ENCODE measurements at regions not wholly inside any gene's neighbourhood (a gene's known extent, or its start where the extent isn't known, plus 50 kb on each side); places are given as distances from the start of the nearest gene placed in this dataset.
A peak's percentile ranks its signal among the peaks of the same experiment; 100 is the strongest.
"Not testable (repeated sequence)": the region's sequence is repeated elsewhere in the genome, so short reads cannot be mapped to it uniquely, and the experiment has no call there.

DNA sequence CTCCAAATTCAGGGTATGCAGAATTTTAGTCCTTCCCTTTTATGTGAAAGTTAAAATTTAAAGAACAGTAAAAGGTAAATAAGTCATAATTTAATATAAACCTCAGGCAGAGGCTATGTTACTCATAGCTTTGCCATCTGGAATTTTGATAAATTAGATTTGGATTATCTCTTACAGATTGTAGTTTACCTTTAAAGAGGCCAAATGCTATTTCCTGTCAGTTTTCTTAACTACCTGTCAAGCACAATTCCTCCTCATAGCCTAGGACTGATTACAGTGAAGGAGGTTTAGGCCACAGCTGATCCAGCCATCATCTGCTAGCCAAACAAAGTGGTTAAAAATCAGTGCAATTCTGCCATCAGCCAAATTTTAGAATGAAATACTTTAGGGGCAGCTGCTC lies 128.1 kb downstream of the MFAP3L start:
- ChIA-PET CTCF (no interaction called here), POLR2A (ENCODE audit: low non-redundant PET) (no interaction called here)
- Histone ChIP-seq H3K36me3 (ENCODE audit: insufficient read depth, low read length, poor library complexity, severe bottlenecking) (no peaks in the 10 kb centered on the region), H3K4me3 (ENCODE audit: low read depth, low read length, poor library complexity, severe bottlenecking) (no peak overlapping the region), H3K27me3 (replicated peaks; ENCODE audit: insufficient read depth, low read depth, low read length, poor library complexity) (no peaks in the 10 kb centered on the region), H3K4me1 (ENCODE audit: insufficient read depth, low read length, poor library complexity, severe bottlenecking) (no peaks in the 10 kb centered on the region), H3K27ac (ENCODE audit: low read depth, low read length, poor library complexity, severe bottlenecking) (no peak overlapping the region), H3K9me3 (ENCODE audit: low read depth, low read length, poor library complexity, severe bottlenecking) (no peaks in the 10 kb centered on the region)
- TF ChIP-seq, protein P1, sequence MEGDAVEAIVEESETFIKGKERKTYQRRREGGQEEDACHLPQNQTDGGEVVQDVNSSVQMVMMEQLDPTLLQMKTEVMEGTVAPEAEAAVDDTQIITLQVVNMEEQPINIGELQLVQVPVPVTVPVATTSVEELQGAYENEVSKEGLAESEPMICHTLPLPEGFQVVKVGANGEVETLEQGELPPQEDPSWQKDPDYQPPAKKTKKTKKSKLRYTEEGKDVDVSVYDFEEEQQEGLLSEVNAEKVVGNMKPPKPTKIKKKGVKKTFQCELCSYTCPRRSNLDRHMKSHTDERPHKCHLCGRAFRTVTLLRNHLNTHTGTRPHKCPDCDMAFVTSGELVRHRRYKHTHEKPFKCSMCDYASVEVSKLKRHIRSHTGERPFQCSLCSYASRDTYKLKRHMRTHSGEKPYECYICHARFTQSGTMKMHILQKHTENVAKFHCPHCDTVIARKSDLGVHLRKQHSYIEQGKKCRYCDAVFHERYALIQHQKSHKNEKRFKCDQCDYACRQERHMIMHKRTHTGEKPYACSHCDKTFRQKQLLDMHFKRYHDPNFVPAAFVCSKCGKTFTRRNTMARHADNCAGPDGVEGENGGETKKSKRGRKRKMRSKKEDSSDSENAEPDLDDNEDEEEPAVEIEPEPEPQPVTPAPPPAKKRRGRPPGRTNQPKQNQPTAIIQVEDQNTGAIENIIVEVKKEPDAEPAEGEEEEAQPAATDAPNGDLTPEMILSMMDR (conservative IDR thresholded peaks at IDR 0.05; ENCODE audit: low read depth, low read length): no peak
- no peak for TF ChIP-seq EZH2 (IDR thresholded peaks at IDR 0.05; ENCODE audit: borderline replicate concordance, low read depth, low read length, poor library complexity, severe bottlenecking)
- intact Hi-C loops (cut with micrococcal nuclease; ENCODE audit: unreplicated experiment): no loop called here
- BruUV-seq (replicated peaks): no TSS peak
- no peak for DNase-seq (ENCODE audit: low spot score)

DNA sequence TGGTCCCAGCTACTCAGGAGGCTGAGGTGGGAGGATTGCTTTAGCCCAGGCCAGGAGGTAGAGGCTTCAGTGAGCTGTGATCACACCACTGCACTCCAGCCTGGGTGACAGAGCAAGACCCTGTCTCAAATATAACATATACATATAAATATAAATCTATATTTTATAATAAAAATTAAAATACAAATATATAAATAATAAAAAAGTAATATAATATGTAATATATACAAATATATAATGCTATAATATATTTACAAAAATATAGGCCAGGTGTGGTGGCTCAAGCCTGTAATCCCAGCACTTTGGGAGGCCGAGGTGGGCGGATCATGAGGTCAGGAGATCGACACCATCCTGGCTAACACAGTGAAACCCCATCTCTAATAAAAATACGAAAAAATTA lies 131.4 kb downstream of the MFAP3L start:
- CTCF ChIA-PET; H3K9me3 ChIP-seq (ENCODE audit: low read depth, low read length, poor library complexity, severe bottlenecking); H3K27me3 ChIP-seq (replicated peaks; ENCODE audit: insufficient read depth, low read depth, low read length, poor library complexity); H3K36me3 ChIP-seq (ENCODE audit: insufficient read depth, low read length, poor library complexity, severe bottlenecking); H3K27ac ChIP-seq (ENCODE audit: low read depth, low read length, poor library complexity, severe bottlenecking); POLR2A ChIA-PET (ENCODE audit: low non-redundant PET); H3K4me1 ChIP-seq (ENCODE audit: insufficient read depth, low read length, poor library complexity, severe bottlenecking); intact Hi-C loops (cut with micrococcal nuclease; ENCODE audit: unreplicated experiment); DNase-seq (ENCODE audit: low spot score); H3K4me3 ChIP-seq (ENCODE audit: low read depth, low read length, poor library complexity, severe bottlenecking); BruUV-seq (replicated peaks): not testable (repeated sequence)

DNA sequence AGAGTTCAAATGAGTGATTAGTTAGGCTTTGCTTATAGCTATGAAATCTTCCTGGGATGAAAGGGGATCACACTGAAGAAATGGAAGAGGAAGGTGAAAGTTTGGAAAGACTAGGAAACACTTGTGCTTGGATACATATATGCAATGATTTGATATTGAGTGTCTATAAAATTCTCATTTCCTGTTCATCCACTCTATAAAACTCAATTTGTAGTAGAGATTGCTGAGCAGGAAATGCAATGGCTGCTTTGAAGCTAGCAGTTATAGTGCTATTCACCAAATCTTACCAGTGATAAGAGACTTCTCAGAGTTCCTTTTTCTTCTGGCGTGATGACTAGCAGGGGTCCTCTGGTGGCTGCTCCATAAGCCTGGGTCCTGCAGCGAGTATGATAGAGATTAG lies 128.1 kb upstream of the HPF1 start:
- no peaks in the 10 kb centered on the region for H3K36me3 ChIP-seq (ENCODE audit: insufficient read depth, low read length, poor library complexity, severe bottlenecking)
- H3K4me1 ChIP-seq (ENCODE audit: insufficient read depth, low read length, poor library complexity, severe bottlenecking): peaks cover 6% of the 10 kb centered on the region
- peak; percentile 28 for DNase-seq (ENCODE audit: low spot score)
- intact Hi-C loops (cut with micrococcal nuclease; ENCODE audit: unreplicated experiment): no loop called here
- no peaks in the 10 kb centered on the region for H3K27me3 ChIP-seq (replicated peaks; ENCODE audit: insufficient read depth, low read depth, low read length, poor library complexity)
- no peaks in the 10 kb centered on the region for H3K9me3 ChIP-seq (ENCODE audit: low read depth, low read length, poor library complexity, severe bottlenecking)
- BruUV-seq (replicated peaks): no TSS peak
- H3K4me3 ChIP-seq (ENCODE audit: low read depth, low read length, poor library complexity, severe bottlenecking): no peak overlapping the region
- CTCF ChIA-PET: no interaction called here
- POLR2A ChIA-PET (ENCODE audit: low non-redundant PET): no interaction called here
- TF ChIP-seq EZH2 (IDR thresholded peaks at IDR 0.05; ENCODE audit: borderline replicate concordance, low read depth, low read length, poor library complexity, severe bottlenecking): no peak
- TF ChIP-seq, protein P1 (conservative IDR thresholded peaks at IDR 0.05; ENCODE audit: low read depth, low read length): no peak
- H3K27ac ChIP-seq (ENCODE audit: low read depth, low read length, poor library complexity, severe bottlenecking): no peak overlapping the region

DNA sequence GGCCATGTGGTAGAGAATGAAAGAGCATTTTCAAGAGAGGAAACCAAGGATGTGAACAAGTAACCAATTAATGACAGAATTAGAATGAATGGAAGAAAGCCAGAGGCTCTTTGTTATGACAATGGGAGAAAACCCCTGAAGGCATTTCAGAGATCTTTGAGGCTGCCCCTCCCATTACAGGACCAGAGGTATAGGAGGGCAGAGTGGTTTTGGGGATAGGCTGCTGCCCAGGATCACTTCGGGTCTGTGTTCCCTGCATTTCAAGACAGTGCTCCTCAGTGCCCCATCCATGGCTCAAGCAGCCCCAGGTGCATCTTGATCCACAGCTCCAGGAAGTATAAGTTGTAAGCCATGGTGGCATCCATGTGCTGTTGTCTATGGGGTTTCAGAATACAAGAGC lies 124.0 kb upstream of the HPF1 start:
- no TSS peak for BruUV-seq (replicated peaks)
- CTCF ChIA-PET: no interaction called here

More for the DNA sequence above, 124.0 kb upstream of the HPF1 start:
- no peak overlapping the region for H3K27ac ChIP-seq (ENCODE audit: low read depth, low read length, poor library complexity, severe bottlenecking)
- DNase-seq (ENCODE audit: low spot score): no peak
- TF ChIP-seq EZH2 (IDR thresholded peaks at IDR 0.05; ENCODE audit: borderline replicate concordance, low read depth, low read length, poor library complexity, severe bottlenecking): no peak
- TF ChIP-seq, protein P1 (conservative IDR thresholded peaks at IDR 0.05; ENCODE audit: low read depth, low read length): no peak
- no peaks in the 10 kb centered on the region for H3K9me3 ChIP-seq (ENCODE audit: low read depth, low read length, poor library complexity, severe bottlenecking)
- no peaks in the 10 kb centered on the region for H3K36me3 ChIP-seq (ENCODE audit: insufficient read depth, low read length, poor library complexity, severe bottlenecking)
- POLR2A ChIA-PET (ENCODE audit: low non-redundant PET): no interaction called here
- no peak overlapping the region for H3K4me3 ChIP-seq (ENCODE audit: low read depth, low read length, poor library complexity, severe bottlenecking)
- intact Hi-C loops (cut with micrococcal nuclease; ENCODE audit: unreplicated experiment): no loop called here
- H3K4me1 ChIP-seq (ENCODE audit: insufficient read depth, low read length, poor library complexity, severe bottlenecking): peaks cover 6% of the 10 kb centered on the region
- H3K27me3 ChIP-seq (replicated peaks; ENCODE audit: insufficient read depth, low read depth, low read length, poor library complexity): no peaks in the 10 kb centered on the region

All from A673 (cell line).